Glomerular endothelial cell (primary cell): ENCODE measurements at regions not wholly inside any gene's neighbourhood (a gene's known extent, or its start where the extent isn't known, plus 50 kb on each side); places are given as distances from the start of the nearest gene placed in this dataset.
"Not testable (repeated sequence)": the region's sequence is repeated elsewhere in the genome, so short reads cannot be mapped to it uniquely, and the experiment has no call there.

Source experiments
- DNase-seq: peaks from one replicate; pipeline ENCODE4 v3.0.0-alpha.2; 2011; ENCODE audit warnings: low read depth, low spot score; ENCODE audit errors: extremely low read depth

GRCh38 chr4:175273995-175274753, 356.0 kb downstream of the ADAM29 start:
- no peak for DNase-seq

DNA sequence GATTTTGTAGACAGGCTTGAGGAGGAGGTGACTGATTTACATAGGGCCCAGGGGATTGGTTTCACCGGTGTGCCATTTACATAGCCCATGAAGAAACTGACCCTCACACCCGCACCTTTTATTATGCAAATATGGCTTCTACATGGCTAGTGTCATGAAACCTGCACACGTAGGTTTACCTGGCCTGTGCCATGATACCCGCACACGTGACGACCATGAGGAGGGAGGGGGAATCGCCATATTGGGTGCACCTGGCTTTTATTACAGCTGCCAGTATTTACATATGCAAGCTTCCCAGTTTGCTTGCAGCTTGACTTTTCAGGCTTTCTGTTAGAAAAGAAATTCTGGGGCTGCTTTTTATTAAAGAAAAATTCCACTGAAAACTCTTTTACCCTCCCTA, 359.7 kb downstream of the ADAM29 start:
- no peak for DNase-seq

DNA sequence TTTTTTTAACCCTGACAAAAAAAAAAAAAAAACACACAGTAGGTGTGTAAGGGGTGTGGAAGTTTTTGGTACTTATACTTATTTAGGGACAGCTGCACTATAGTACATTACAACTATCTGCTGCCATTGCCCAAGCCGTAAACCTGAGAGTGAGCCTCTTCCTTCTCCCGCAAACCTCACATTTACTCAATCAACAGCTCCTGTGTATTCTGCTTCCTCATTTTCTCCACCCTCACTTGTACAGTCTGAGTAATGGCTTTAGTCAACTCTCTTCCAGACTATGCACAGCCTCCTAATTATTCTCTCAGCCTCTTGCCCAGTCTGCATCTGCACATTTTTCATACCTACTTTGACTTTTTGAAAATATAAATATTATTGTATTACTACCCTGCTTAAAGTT, 362.0 kb downstream of the ADAM29 start:
- DNase-seq: no peak

DNA sequence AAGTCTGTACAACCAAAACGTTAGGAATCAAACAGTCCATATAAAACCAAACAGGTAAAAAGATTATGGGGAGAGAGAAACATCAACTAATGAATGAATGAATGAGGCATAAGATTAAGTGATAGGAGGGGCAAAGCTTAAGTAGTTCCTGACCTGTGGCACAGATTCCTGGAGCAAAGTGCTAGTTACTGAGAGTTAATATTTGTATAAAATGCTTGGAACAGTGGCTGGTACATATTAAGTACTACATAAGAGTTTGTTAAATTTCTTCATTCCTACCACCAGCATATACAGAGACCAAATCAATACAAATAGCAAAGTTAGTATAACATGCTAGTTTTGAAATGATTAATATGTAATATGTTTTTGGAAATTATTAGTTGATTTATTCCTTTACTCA, 363.7 kb downstream of the ADAM29 start:
- DNase-seq: no peak

GRCh38 chr4:175282407-175282806, 364.2 kb downstream of the ADAM29 start:
- no peak for DNase-seq

GRCh38 chr4:175290401-175290800, 372.2 kb downstream of the ADAM29 start:
- DNase-seq: no peak

- no peak for DNase-seq
These were observed 379.9 kb downstream of the ADAM29 start for GRCh38 chr4:175297965-175298565.

GRCh38 chr4:175306436-175306835, 388.3 kb downstream of the ADAM29 start:
- no peak for DNase-seq

- no peak for DNase-seq
These were observed 389.2 kb downstream of the ADAM29 start for GRCh38 chr4:175307326-175307725.

- DNase-seq: no peak
These were observed 390.1 kb downstream of the ADAM29 start for GRCh38 chr4:175308236-175308635.

- no peak for DNase-seq
These were observed 390.9 kb downstream of the ADAM29 start for GRCh38 chr4:175309041-175309440.

GRCh38 chr4:175325230-175325629, 407.1 kb downstream of the ADAM29 start:
- no peak for DNase-seq

DNA sequence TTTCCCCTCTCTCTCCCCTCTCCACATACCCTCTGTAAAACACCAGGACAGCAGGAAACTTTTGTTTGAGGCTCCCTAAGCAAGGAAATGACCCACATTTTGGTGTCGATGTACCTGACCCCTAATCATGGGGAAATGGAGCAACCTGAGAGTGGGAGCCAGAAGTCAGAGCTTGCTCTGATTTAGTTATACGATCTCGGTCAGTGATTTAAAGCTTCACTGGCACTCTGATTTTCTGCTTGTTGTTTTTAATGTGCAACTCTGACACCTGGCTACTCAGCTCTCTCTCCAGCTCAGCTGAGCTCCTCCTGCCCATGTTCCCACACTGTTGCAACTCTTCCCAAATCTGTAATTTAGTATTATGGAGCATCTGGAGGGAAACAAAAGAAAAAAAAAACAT, 408.6 kb downstream of the ADAM29 start:
- DNase-seq: no peak

GRCh38 chr4:175330236-175330635, 412.1 kb downstream of the ADAM29 start:
- DNase-seq: no peak

DNA sequence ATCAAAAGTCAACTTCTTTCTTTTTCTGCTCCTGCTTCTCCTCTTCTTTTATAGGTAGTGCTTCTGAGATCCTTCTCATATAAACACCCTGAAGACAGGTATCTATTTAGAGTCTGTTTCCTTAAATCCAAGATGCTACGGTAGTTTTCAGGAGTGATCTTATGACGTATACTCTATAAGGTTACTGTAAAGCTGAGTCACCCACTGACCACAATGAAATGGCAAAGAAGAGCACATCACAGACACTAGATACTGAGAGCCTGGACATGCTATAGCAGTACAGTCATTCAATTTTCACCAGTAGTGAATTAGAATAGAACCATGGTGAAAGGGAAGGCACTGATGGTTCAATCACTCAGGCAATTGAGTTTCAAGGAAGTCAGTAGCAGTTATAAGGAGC, 412.5 kb downstream of the ADAM29 start:
- no peak for DNase-seq

- no peak for DNase-seq
These were observed 417.2 kb downstream of the ADAM29 start for GRCh38 chr4:175335331-175335730.

DNA sequence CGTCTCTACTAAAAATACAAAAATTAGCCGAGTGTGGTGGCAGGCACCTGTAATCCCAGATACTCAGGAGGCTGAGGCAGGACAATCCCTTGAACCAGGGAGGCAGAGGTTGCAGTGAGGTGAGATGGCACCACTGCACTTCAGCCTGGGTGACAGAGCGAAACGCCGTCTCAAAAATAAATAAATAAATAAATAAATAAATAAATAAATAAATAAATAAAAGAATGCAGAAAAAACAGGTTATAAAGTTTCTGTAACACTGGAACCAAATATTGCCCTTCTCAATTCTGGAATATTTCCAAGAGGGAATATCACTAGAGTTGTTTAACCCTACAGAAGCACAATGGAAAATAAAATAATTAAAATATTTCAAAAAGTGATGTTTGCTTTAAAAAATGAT, 418.4 kb downstream of the ADAM29 start:
- DNase-seq: not testable (repeated sequence)

DNA sequence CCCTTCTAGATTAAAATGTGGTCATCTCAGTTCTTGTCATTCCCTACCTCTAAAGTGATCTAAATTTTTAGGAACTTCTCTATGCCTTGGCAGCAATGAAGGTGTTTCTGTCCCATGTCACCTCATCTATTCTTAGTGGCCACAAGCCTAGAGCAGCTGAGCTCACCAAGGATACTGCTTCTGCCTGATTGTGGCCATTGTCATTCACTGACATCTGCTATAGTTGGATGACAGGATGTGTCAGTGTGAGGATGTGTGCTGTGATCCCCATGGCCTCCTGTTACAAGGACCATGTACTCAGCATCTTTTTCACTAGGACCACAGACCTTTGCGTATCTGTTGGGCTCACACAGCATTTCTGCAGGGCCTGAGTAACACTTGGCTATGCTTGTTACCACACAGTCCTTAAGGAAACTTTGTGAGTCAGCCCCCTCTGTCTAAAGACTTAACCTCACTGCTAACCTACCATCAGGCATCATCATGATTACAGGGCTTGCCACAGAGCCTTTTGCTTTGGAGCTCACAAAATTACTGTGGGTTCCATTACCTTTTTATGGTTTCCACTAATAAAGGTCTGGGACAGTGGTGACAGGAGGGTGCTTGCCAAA, 421.0 kb downstream of the ADAM29 start:
- no peak for DNase-seq

GRCh38 chr4:175341203-175341755, 423.1 kb downstream of the ADAM29 start:
- DNase-seq: no peak

- no peak for DNase-seq
These were observed 428.2 kb downstream of the ADAM29 start for GRCh38 chr4:175346376-175346775.

GRCh38 chr4:175350246-175350645, 432.1 kb downstream of the ADAM29 start:
- no peak for DNase-seq

- no peak for DNase-seq
These were observed 433.3 kb downstream of the ADAM29 start for GRCh38 chr4:175351473-175351872.
